OCI-LY7 (cell line): ENCODE measurements at regions not wholly inside any gene's neighbourhood (a gene's known extent, or its start where the extent isn't known, plus 50 kb on each side); places are given as distances from the start of the nearest gene placed in this dataset.

Experiments
- CTCF ChIP-seq: fragments of 200-600 bp; sonication (generic); conservative IDR thresholded peaks from 2 replicates; pipeline ENCODE4 v1.5.1; 2014; ENCODE audit warnings: mild to moderate bottlenecking, antibody characterized with exemption, low read length, moderate library complexity, mixed read lengths
- EZH2phosphoT487 ChIP-seq: fragments of 200-600 bp; sonication (generic); IDR thresholded peaks from 2 replicates; pipeline ENCODE4 v1.6.1; 2018; ENCODE audit warnings: low read depth, borderline replicate concordance, mild to moderate bottlenecking, mixed run types, antibody characterized with exemption, low read length, moderate library complexity, mixed read lengths

- TF ChIP-seq CTCF (no peak), EZH2phosphoT487 (no peak)
These were observed 147.5 kb upstream of the ALDH1B1 start for GRCh38 chr9:38244971-38245370.
